Heart left ventricle (tissue), 16 donors: ENCODE measurements at regions not wholly inside any gene's neighbourhood (a gene's known extent, or its start where the extent isn't known, plus 50 kb on each side); places are given as distances from the start of the nearest gene placed in this dataset.

Experiments used
- ATAC-seq, 4 donors: fragments of 200-7000 bp; cut with Tn5 transposase; one replicate each; pipeline ENCODE4 v1.9.1; 2020 to 2022; ENCODE audit warnings: moderate library complexity in 4 of 4, mild to moderate bottlenecking in 3 of 4, moderate number of reproducible peaks in 1 of 4
- DNase-seq, 5 donors: peaks; one replicate each; pipeline ENCODE4 v3.0.0-alpha.2; 2020
- H3K27ac ChIP-seq, 12 donors: fragments of 200-600 bp; sonication (generic) in 4 of 12; one replicate each; pipeline versions ENCODE4 v1.5.0 to v1.8.0; 2016 to 2022; ENCODE audit warnings: mild to moderate bottlenecking in 2 of 12
- H3K27me3 ChIP-seq, 9 donors: fragments of 200-600 bp; sonication (generic) in 2 of 9; one replicate each; pipeline versions ENCODE4 v1.5.1 to v1.8.0; 2016 to 2022; ENCODE audit warnings: mild to moderate bottlenecking in 3 of 9
- H3K36me3 ChIP-seq, 9 donors: fragments of 200-600 bp; sonication (generic) in 2 of 9; one replicate each; pipeline versions ENCODE4 v1.5.0 to v1.8.0; 2018 to 2022; ENCODE audit warnings: mild to moderate bottlenecking in 2 of 9
- H3K4me1 ChIP-seq, 12 donors: fragments of 200-600 bp; sonication (generic) in 4 of 12; one replicate each; pipeline versions ENCODE4 v1.5.0 to v1.8.0; 2016 to 2022; ENCODE audit warnings: mild to moderate bottlenecking in 3 of 12
- H3K4me3 ChIP-seq, 12 donors: fragments of 200-600 bp; sonication (generic) in 4 of 12; one replicate each; pipeline versions ENCODE4 v1.5.0 to v1.8.0; 2017 to 2022; ENCODE audit warnings: mild to moderate bottlenecking in 9 of 12, moderate library complexity in 4 of 12
- H3K9me3 ChIP-seq, 12 donors: fragments of 200-600 bp; sonication (generic) in 4 of 12; one replicate each; pipeline versions ENCODE4 v1.5.0 to v1.8.0; 2016 to 2022; ENCODE audit warnings: mild to moderate bottlenecking in 1 of 12
- POLR2A ChIP-seq, 2 donors: fragments of 450-650 bp; IDR thresholded peaks; one replicate each; pipeline ENCODE4 v1.6.1; 2017; ENCODE audit warnings: antibody characterized with exemption in 2 of 2, mild to moderate bottlenecking in 2 of 2, moderate library complexity in 2 of 2
- WGBS, 4 donors: extraction: QIAGEN DNeasy Blood & Tissue Kit in 2 of 4; methylation state at CpG; one replicate each; pipeline versions ENCODE4 v1.1.5 to v1.1.7; 2013 to 2018; 5-methylcytosine and 5-hydroxymethylcytosine counted together
- intact Hi-C, 10 donors: fragments of 100-400 bp; cut with DNase I; formaldehyde crosslinking; loops; one replicate each; pipeline versions ENCODE4 v1.11.1 to v1.14.2; 2022
- TF ChIP-seq, protein P1 (sequence below), 12 donors: fragments of 200-600 bp; sonication (generic) in 4 of 12; IDR thresholded peaks; one replicate each; pipeline versions ENCODE4 v1.5.0 to v1.8.0; 2018 to 2022; ENCODE audit warnings: antibody characterized with exemption in 12 of 12, mild to moderate bottlenecking in 5 of 12
- donor health status: ischemic (EF 13 %, LVEDD 7.1; RV severe dilation, severe dysfunction).
- donor health status: healthy with polysubstance abuse.
- donor health status: DM: no; HTN: yes; CAD: no.
- donor health status: DM: no; HTN: no; CAD: no.
- donor health status: ischemic (EF 25% LVEDD 6.9; RV normal size, moderate dysfunction).
- donor health status: ischemic (EF 25% LVEDD 5.7; RV mildly dilated, moderate dysfunction).
- donor health status: healthy.
- donor health status: DM: yes; HTN: yes; CAD: no.
- donor health status: ischemic (EF 35%, LVEDD 5.7; RV mildly dilated, moderate dysfunction).
- donor health status: nonischemic (EF 11% LVEDD 7.7; RV severe dilation, severe dysfunction).
- donor health status: DM: yes; HTN: yes; CAD: no.
- donor health status: PGD.
- donor health status: ischemic (EF 29% LVEDD 5.4; RV normal size, mild dysfunction).
- donor health status: nonischemic (EF 23%, LVEDD 6.1; RV moderate dilation, normal function).

DNA sequence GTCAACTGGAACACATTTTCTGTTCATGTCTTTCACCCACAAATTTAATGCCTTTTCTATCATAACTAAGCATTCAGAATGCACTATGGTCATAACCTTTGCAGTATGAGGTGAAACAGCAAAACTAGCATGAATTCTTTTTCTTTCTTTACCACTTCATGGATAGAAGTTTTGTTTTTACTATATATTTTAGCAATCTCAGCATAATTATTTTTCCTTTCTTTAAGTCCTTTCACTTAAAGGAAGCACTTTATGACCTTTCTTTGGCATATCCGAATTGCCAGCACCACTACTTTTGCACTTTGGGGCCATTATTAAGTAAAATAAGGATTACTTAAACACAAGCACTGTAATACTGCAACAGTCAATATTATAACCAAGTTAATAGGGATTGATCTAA lies 115.1 kb upstream of the DKK2 start:
- no peaks in the 10 kb centered on the region for H3K36me3 ChIP-seq
- TF ChIP-seq POLR2A (IDR thresholded peaks at IDR 0.05), result no peak
- TF ChIP-seq, protein P1, sequence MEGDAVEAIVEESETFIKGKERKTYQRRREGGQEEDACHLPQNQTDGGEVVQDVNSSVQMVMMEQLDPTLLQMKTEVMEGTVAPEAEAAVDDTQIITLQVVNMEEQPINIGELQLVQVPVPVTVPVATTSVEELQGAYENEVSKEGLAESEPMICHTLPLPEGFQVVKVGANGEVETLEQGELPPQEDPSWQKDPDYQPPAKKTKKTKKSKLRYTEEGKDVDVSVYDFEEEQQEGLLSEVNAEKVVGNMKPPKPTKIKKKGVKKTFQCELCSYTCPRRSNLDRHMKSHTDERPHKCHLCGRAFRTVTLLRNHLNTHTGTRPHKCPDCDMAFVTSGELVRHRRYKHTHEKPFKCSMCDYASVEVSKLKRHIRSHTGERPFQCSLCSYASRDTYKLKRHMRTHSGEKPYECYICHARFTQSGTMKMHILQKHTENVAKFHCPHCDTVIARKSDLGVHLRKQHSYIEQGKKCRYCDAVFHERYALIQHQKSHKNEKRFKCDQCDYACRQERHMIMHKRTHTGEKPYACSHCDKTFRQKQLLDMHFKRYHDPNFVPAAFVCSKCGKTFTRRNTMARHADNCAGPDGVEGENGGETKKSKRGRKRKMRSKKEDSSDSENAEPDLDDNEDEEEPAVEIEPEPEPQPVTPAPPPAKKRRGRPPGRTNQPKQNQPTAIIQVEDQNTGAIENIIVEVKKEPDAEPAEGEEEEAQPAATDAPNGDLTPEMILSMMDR (IDR thresholded peaks at IDR 0.05), result no peak
- no peaks in the 10 kb centered on the region for H3K9me3 ChIP-seq
- no peak overlapping the region for H3K4me3 ChIP-seq
- H3K27ac ChIP-seq, result no peak overlapping the region
- H3K4me1 ChIP-seq, result no peaks in the 10 kb centered on the region
- intact Hi-C loops, result no loop called here
- DNase-seq, result no peak
- WGBS, 4 donors, result 77 to 89% (median 85%) methylated on average over 1 of the region's 1 CpG
- H3K27me3 ChIP-seq, result peaks cover 0 to 4% (median 0%) of the 10 kb centered on the region in 9 donors
- ATAC-seq, result no peak

DNA sequence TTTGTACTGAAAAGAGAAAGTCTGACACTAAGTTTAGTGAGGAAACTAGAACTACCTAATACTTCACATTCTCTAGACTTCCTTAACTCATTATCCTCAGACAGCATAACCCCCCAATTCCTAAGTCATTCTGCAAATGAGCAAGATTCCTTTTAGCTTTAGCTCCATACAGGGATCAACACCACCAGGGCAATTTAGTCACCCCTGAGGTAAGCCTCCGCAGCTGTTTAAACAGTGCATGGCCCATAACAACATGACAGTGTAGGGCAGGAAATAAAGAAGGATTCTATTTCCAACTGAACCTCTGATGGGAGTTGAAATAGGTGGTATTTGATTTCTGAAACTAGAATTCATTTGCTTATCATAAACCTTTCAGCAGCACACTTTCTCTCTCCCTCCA lies 112.8 kb upstream of the DKK2 start:
- Histone ChIP-seq H3K27ac (no peak overlapping the region), H3K4me3 (no peak overlapping the region), H3K36me3 (no peaks in the 10 kb centered on the region), H3K27me3 (peaks cover 0 to 4% (median 0%) of the 10 kb centered on the region in 9 donors), H3K4me1 (no peaks in the 10 kb centered on the region), H3K9me3 (no peaks in the 10 kb centered on the region)
- no peak for TF ChIP-seq POLR2A (IDR thresholded peaks at IDR 0.05)
- TF ChIP-seq, protein P1 (IDR thresholded peaks at IDR 0.05), result no peak
- 59 to 73% (median 68%) methylated on average over 1 of the region's 1 CpG for WGBS, 4 donors
- intact Hi-C loops, result no loop called here
- DNase-seq, result no peak
- ATAC-seq, result no peak

DNA sequence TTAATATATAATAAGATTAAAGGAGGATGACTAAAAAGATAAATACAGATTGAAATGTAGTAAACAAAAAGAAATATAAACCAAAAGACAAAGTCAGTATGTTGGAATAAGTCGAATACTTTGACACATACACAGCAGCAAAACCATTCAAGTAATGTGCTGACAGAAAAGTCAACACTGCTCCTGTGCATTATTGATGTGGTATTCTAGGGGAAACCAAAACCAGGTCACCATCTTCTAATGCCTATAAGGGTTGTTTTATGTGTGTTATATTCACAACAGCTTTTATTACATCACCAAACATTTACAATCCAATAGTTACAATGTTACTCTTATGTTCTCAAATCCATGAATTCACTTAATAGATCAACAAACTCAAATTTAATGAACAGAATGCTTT lies 111.8 kb upstream of the DKK2 start:
- H3K4me3 ChIP-seq, result no peak overlapping the region
- TF ChIP-seq, protein P1 (IDR thresholded peaks at IDR 0.05), result no peak
- TF ChIP-seq POLR2A (IDR thresholded peaks at IDR 0.05), result no peak
- ATAC-seq (no peak), DNase-seq (no peak)
- intact Hi-C loops, result no loop called here
- no peaks in the 10 kb centered on the region for H3K9me3 ChIP-seq
- no peaks in the 10 kb centered on the region for H3K36me3 ChIP-seq
- 73 to 88% (median 83%) methylated on average over 1 of the region's 1 CpG for WGBS, 4 donors
- no peak overlapping the region for H3K27ac ChIP-seq
- peaks cover 0 to 4% (median 0%) of the 10 kb centered on the region in 9 donors for H3K27me3 ChIP-seq
- H3K4me1 ChIP-seq, result no peaks in the 10 kb centered on the region

DNA sequence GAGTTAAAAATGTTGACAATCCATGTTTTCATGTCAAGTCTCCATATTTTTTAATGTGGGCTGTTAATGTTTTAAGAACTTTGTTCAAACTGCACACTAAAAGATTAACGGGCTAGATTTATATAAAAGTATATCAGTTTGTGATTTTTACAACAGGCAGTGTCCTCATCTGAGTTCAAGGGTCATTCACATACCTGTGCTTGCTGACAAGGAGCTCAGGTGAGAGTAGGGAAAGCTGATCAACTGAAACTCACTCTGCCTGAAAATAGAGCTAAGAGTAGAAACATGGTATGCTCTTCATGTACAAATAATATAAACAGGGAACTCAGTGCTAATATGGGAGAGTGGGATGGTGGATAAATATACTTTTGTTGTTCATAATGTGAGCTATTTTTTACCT lies 102.3 kb upstream of the DKK2 start:
- H3K9me3 ChIP-seq, result no peaks in the 10 kb centered on the region

More for the DNA sequence above, 102.3 kb upstream of the DKK2 start:
- ATAC-seq (no peak), DNase-seq (no peak)
- WGBS, 4 donors, result 83 to 87% (median 85%) methylated on average over 1 of the region's 1 CpG
- TF ChIP-seq, protein P1 (IDR thresholded peaks at IDR 0.05), result no peak
- TF ChIP-seq POLR2A (IDR thresholded peaks at IDR 0.05), result no peak
- Histone ChIP-seq H3K36me3 (no peaks in the 10 kb centered on the region), H3K27me3 (no peaks in the 10 kb centered on the region), H3K4me1 (no peaks in the 10 kb centered on the region), H3K27ac (no peak overlapping the region), H3K4me3 (no peak overlapping the region)
- intact Hi-C loops, result no loop called here
